Fibroblast of villous mesenchyme (primary cell): ENCODE measurements at regions not wholly inside any gene's neighbourhood (a gene's known extent, or its start where the extent isn't known, plus 50 kb on each side); places are given as distances from the start of the nearest gene placed in this dataset.

Experiments used
- DNase-seq: peaks from one replicate; pipeline ENCODE4 v3.0.0-alpha.2; 2010; ENCODE audit warnings: low read depth
- H3K4me3 ChIP-seq: 2 replicates; pipeline ENCODE4 v1.5.1; 2011; ENCODE audit warnings: low read depth, mild to moderate bottlenecking, low read length
- CTCF ChIP-seq: IDR thresholded peaks from 2 replicates; pipeline ENCODE4 v1.5.1; 2012; ENCODE audit warnings: low read depth, mild to moderate bottlenecking, low read length; ENCODE audit not compliant: insufficient read depth

- TF ChIP-seq CTCF = no peak
- no peak overlapping the region for H3K4me3 ChIP-seq
- DNase-seq = no peak
Observed at GRCh38 chr13:89287381-89287780, 1616.2 kb downstream of the SLITRK5 start.

- H3K4me3 ChIP-seq = no peak overlapping the region
- TF ChIP-seq CTCF = no peak
- DNase-seq = no peak
Observed at GRCh38 chr13:89294115-89294867, 1623.1 kb downstream of the SLITRK5 start.

- no peak for TF ChIP-seq CTCF
- H3K4me3 ChIP-seq = no peak overlapping the region
- DNase-seq = no peak
Observed at GRCh38 chr13:89307278-89307677, 1636.1 kb downstream of the SLITRK5 start.

- H3K4me3 ChIP-seq = no peak overlapping the region
- DNase-seq = no peak
- TF ChIP-seq CTCF = no peak
Observed at GRCh38 chr13:89310943-89311672, 1639.9 kb downstream of the SLITRK5 start.

- TF ChIP-seq CTCF = no peak
- DNase-seq = no peak
- H3K4me3 ChIP-seq = no peak overlapping the region
Observed at GRCh38 chr13:89315287-89315686, 1644.1 kb downstream of the SLITRK5 start.

GRCh38 chr13:89322466-89322865 is 1651.3 kb downstream of the SLITRK5 start:
- no peak for TF ChIP-seq CTCF
- no peak overlapping the region for H3K4me3 ChIP-seq
- DNase-seq = no peak

GRCh38 chr13:89324582-89324981 is 1653.4 kb downstream of the SLITRK5 start:
- TF ChIP-seq CTCF = no peak
- no peak overlapping the region for H3K4me3 ChIP-seq
- DNase-seq = no peak
